Thymus (tissue), 11 donors: ENCODE measurements at regions not wholly inside any gene's neighbourhood (a gene's known extent, or its start where the extent isn't known, plus 50 kb on each side); places are given as distances from the start of the nearest gene placed in this dataset.

ENCODE experiments used
- DNase-seq, 9 donors: peaks; one replicate each; pipeline ENCODE4 v3.0.0-alpha.2; 2013; ENCODE audit warnings: low spot score in 9 of 9, low read depth in 6 of 9, missing footprints in 1 of 9
- H3K27ac ChIP-seq, 2 donors: one replicate each; pipeline ENCODE4 v1.5.1; 2013; ENCODE audit warnings: control low read depth in 1 of 2, low read depth in 1 of 2, low read length in 1 of 2, mild to moderate bottlenecking in 1 of 2, moderate library complexity in 1 of 2
- H3K27me3 ChIP-seq, 2 donors: one replicate each; pipeline ENCODE4 v1.5.1; 2013; ENCODE audit warnings: low read length in 1 of 2; ENCODE audit not compliant: control insufficient read depth in 2 of 2, insufficient read depth in 1 of 2
- H3K36me3 ChIP-seq, 2 donors: one replicate each; pipeline ENCODE4 v1.5.1; 2013; ENCODE audit warnings: low read length in 1 of 2, mild to moderate bottlenecking in 1 of 2, moderate library complexity in 1 of 2; ENCODE audit not compliant: control insufficient read depth in 2 of 2, insufficient read depth in 2 of 2
- H3K4me1 ChIP-seq, 2 donors: one replicate each; pipeline ENCODE4 v1.5.1; 2013; ENCODE audit warnings: low read length in 2 of 2; ENCODE audit not compliant: control insufficient read depth in 2 of 2, insufficient read depth in 2 of 2
- H3K4me3 ChIP-seq, 2 donors: one replicate each; pipeline ENCODE4 v1.5.1; 2013; ENCODE audit warnings: low read length in 2 of 2, control low read depth in 1 of 2, mild to moderate bottlenecking in 1 of 2
- H3K9me3 ChIP-seq, 2 donors: one replicate each; pipeline ENCODE4 v1.5.1; 2013; ENCODE audit warnings: low read length in 1 of 2, mild to moderate bottlenecking in 1 of 2; ENCODE audit not compliant: control insufficient read depth in 2 of 2, insufficient read depth in 1 of 2
- WGBS: extraction: QIAGEN DNeasy Blood & Tissue Kit; methylation state at CpG from one replicate; pipeline ENCODE4 v1.1.7; 2013; 5-methylcytosine and 5-hydroxymethylcytosine counted together
- donor health status: healthy.

DNA sequence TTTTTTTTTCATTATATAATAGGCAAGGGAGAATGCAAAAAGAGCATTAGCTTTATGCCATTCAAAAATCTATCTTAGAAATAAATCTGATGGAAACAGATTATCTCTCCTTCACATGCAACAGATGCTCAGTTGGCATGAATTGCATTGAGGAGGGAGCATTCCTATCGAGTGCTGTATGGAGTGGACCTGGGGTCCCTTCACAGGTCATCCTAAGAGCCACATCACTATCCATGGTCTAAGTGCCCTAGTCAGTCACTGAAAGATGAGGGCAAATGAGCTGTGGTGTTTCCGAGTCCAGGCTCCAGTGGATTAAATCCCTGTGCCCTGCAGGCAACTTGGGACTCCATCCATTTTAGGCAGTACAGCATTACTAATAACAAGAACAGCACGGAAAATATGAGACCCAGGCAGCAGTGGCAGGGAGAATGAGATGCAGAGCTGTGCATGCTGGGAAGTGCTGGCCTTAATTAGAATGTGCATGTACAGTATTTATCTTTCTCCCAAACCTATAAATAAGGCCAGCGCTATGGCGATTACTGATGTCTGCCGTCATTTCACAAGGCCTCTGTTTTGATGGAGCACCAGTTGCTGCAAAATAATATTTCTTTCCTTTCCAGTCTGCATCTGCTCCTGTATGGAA lies 512.3 kb upstream of the PLXNA2 start:
- H3K9me3 ChIP-seq: no peaks in the 10 kb centered on the region
- WGBS: 98% methylated on average over 6 of the region's 6 CpGs
- H3K27ac ChIP-seq: no peak overlapping the region

GRCh38 chr1:208757846-208758245 lies 513.7 kb upstream of the PLXNA2 start:
- Histone ChIP-seq H3K36me3 (no peaks in the 10 kb centered on the region), H3K27ac (no peak overlapping the region), H3K4me3 (no peak overlapping the region), H3K27me3 (no peaks in the 10 kb centered on the region), H3K9me3 (no peaks in the 10 kb centered on the region), H3K4me1 (no peaks in the 10 kb centered on the region)
- 92% methylated on average over 1 of the region's 1 CpG for WGBS
- DNase-seq: no peak

More for the DNA sequence above, 512.3 kb upstream of the PLXNA2 start:
- Histone ChIP-seq H3K36me3 (no peaks in the 10 kb centered on the region), H3K4me1 (no peaks in the 10 kb centered on the region), H3K27me3 (no peaks in the 10 kb centered on the region), H3K4me3 (no peak overlapping the region)
- DNase-seq: no peak

DNA sequence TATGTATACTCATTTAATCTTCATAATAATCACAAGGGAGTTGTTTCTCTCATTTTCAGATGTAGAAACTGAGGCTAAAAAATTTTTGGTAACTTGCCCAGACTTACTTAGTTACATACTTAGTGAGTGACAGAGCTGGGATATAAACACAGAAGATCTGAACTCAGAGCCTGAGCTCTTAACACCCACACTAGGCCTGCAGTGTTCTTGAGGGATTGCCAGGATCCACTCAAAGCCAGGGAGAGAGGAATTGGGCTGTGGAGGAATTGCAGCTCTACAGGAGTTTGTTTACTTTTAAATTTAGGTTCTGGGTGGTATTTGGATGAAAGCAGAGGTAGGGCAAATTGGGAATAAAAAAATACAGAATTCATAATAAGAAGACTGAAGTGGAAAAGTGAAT lies 515.1 kb upstream of the PLXNA2 start:
- Histone ChIP-seq H3K9me3 (no peaks in the 10 kb centered on the region), H3K27me3 (no peaks in the 10 kb centered on the region), H3K4me1 (no peaks in the 10 kb centered on the region), H3K36me3 (no peaks in the 10 kb centered on the region), H3K4me3 (no peak overlapping the region), H3K27ac (no peak overlapping the region)
- no peak for DNase-seq

- Histone ChIP-seq H3K9me3 (no peaks in the 10 kb centered on the region), H3K4me3 (no peak overlapping the region), H3K27ac (no peak overlapping the region), H3K4me1 (no peaks in the 10 kb centered on the region), H3K36me3 (no peaks in the 10 kb centered on the region), H3K27me3 (no peaks in the 10 kb centered on the region)
- no peak for DNase-seq
- 98% methylated on average over 2 of the region's 2 CpGs for WGBS
Measured at GRCh38 chr1:208763971-208764370, 519.8 kb upstream of the PLXNA2 start.

GRCh38 chr1:208766832-208767231 lies 522.6 kb upstream of the PLXNA2 start:
- Histone ChIP-seq H3K36me3 (no peaks in the 10 kb centered on the region), H3K4me1 (no peaks in the 10 kb centered on the region), H3K27me3 (no peaks in the 10 kb centered on the region), H3K4me3 (no peak overlapping the region), H3K27ac (no peak overlapping the region), H3K9me3 (no peaks in the 10 kb centered on the region)
- 78% methylated on average over 4 of the region's 4 CpGs for whole genome bisulfite sequencing
- no peak for DNase-seq

DNA sequence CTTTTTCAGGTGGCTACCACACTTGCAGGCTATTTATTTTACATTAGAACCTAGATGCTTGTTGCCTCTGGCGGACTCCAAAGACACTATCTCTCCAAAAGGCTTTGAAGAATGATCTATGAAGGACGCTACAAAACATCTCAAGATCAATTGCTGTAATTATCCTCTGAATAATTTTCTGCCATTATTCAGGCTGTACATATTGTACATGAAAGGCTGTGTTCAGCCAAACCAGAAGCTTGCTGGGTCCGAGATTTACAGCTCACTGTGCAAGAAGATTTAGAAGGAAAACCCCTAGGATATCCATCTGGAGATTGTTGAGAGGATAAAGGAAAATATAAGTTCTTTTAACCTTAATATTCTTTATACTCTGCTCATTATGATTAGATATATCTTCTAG lies 523.6 kb upstream of the PLXNA2 start:
- DNase-seq: no peak
- H3K9me3 ChIP-seq: no peaks in the 10 kb centered on the region
- WGBS: 92% methylated on average over 3 of the region's 3 CpGs

DNA sequence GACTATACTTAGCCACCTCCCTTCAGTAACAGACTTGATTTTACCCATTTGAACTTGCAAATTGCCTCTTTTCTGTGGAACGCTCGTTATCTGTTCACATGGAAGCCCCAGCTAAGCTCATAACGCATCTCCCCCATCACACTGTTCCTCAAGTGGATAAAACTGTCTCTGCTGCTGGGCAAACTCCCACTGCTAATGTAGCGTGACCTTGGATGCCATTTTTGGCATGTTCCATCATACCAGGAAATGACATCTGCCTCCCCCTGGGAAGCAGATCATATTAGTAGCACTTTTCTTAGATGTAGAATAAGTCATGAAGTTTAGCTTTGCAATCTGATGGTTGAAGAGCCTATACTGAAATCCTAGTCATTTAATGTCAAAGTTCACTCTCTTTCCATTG lies 528.7 kb upstream of the PLXNA2 start:
- no peaks in the 10 kb centered on the region for H3K36me3 ChIP-seq
- H3K27me3 ChIP-seq: no peaks in the 10 kb centered on the region
- DNase-seq: no peak
- H3K27ac ChIP-seq: no peak overlapping the region
- 67% methylated on average over 4 of the region's 4 CpGs for WGBS
- H3K4me3 ChIP-seq: no peak overlapping the region
- H3K9me3 ChIP-seq: no peaks in the 10 kb centered on the region
- H3K4me1 ChIP-seq: no peaks in the 10 kb centered on the region

More for the DNA sequence above, 523.6 kb upstream of the PLXNA2 start:
- H3K27me3 ChIP-seq: no peaks in the 10 kb centered on the region
- H3K27ac ChIP-seq: no peak overlapping the region
- no peaks in the 10 kb centered on the region for H3K4me1 ChIP-seq
- no peak overlapping the region for H3K4me3 ChIP-seq
- H3K36me3 ChIP-seq: no peaks in the 10 kb centered on the region

- WGBS: 96% methylated on average over 3 of the region's 3 CpGs
- no peak for DNase-seq
- no peak overlapping the region for H3K27ac ChIP-seq
- no peaks in the 10 kb centered on the region for H3K4me1 ChIP-seq
- H3K9me3 ChIP-seq: no peaks in the 10 kb centered on the region
- H3K36me3 ChIP-seq: no peaks in the 10 kb centered on the region
- no peak overlapping the region for H3K4me3 ChIP-seq
- no peaks in the 10 kb centered on the region for H3K27me3 ChIP-seq
Measured at GRCh38 chr1:208775841-208776240, 531.7 kb upstream of the PLXNA2 start.

DNA sequence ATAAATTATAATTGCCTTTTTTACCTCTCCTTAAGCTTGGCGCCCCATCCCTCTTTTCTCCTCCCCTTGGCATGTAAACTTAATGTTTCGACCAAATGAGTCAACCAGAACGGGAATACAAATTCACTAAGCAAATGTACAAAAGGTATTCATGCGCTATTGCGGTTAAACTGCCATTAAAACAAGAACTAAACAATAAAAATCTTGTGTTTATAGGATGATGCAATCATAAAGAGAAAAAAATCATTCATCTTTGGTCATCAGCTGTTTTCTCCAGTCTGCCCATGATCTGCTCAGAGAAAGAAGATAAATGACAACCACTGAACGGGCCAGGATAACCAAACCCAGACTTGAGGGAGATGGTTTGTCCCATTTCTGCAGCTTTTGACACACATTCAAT lies 534.2 kb upstream of the PLXNA2 start:
- no peak overlapping the region for H3K27ac ChIP-seq
- no peak for DNase-seq
- no peaks in the 10 kb centered on the region for H3K36me3 ChIP-seq
- no peak overlapping the region for H3K4me3 ChIP-seq
- H3K27me3 ChIP-seq: no peaks in the 10 kb centered on the region
- no peaks in the 10 kb centered on the region for H3K9me3 ChIP-seq
- H3K4me1 ChIP-seq: no peaks in the 10 kb centered on the region
- WGBS: 97% methylated on average over 6 of the region's 6 CpGs
